CD4-positive, alpha-beta T cell treated with Interleukin-15 for 4 hours (primary cell): ENCODE measurements at regions not wholly inside any gene's neighbourhood (a gene's known extent, or its start where the extent isn't known, plus 50 kb on each side); places are given as distances from the start of the nearest gene placed in this dataset.

Experiments
- DNase-seq: peaks from one replicate; pipeline ENCODE4 v3.0.0-alpha.2; 2020; ENCODE audit warnings: low spot score

- no peak for DNase-seq
Observed at GRCh38 chr13:76091076-76091475, 454.9 kb downstream of the LMO7 start.

- no peak for DNase-seq
Observed at GRCh38 chr13:76086729-76087128, 450.6 kb downstream of the LMO7 start.

GRCh38 chr13:76067850-76068249, 431.7 kb downstream of the LMO7 start:
- DNase-seq: no peak

GRCh38 chr13:76053181-76053580, 417.1 kb downstream of the LMO7 start:
- no peak for DNase-seq

GRCh38 chr13:76049376-76049746, 413.2 kb downstream of the LMO7 start:
- DNase-seq: no peak

- no peak for DNase-seq
Observed at GRCh38 chr13:76048675-76049375, 412.7 kb downstream of the LMO7 start.

GRCh38 chr13:76048131-76048530, 412.0 kb downstream of the LMO7 start:
- DNase-seq: no peak

GRCh38 chr13:76043874-76044273, 407.7 kb downstream of the LMO7 start:
- no peak for DNase-seq

GRCh38 chr13:76038920-76039716, 403.0 kb downstream of the LMO7 start:
- DNase-seq: no peak

- DNase-seq: no peak
Observed at GRCh38 chr13:76036176-76036575, 400.0 kb downstream of the LMO7 start.

- no peak for DNase-seq
Observed at GRCh38 chr13:76035711-76036110, 399.6 kb downstream of the LMO7 start.

- DNase-seq: no peak
Observed at GRCh38 chr13:76029706-76030105, 393.6 kb downstream of the LMO7 start.

GRCh38 chr13:76029088-76029487, 393.0 kb downstream of the LMO7 start:
- no peak for DNase-seq

- no peak for DNase-seq
Observed at GRCh38 chr13:76027131-76027530, 391.0 kb downstream of the LMO7 start.

GRCh38 chr13:76025392-76025791, 389.3 kb downstream of the LMO7 start:
- DNase-seq: no peak

- DNase-seq: no peak
Observed at GRCh38 chr13:76024151-76024550, 388.0 kb downstream of the LMO7 start.

- no peak for DNase-seq
Observed at GRCh38 chr13:76023652-76024051, 387.5 kb downstream of the LMO7 start.

- DNase-seq: no peak
Observed at GRCh38 chr13:76020421-76020955, 384.4 kb downstream of the LMO7 start.

- no peak for DNase-seq
Observed at GRCh38 chr13:76019421-76020044, 383.4 kb downstream of the LMO7 start.

- no peak for DNase-seq
Observed at GRCh38 chr13:76017861-76018556, 381.9 kb downstream of the LMO7 start.

- no peak for DNase-seq
Observed at GRCh38 chr13:76016799-76017400, 380.8 kb downstream of the LMO7 start.
